HG02763 (cell line): ENCODE measurements at regions not wholly inside any gene's neighbourhood (a gene's known extent, or its start where the extent isn't known, plus 50 kb on each side); places are given as distances from the start of the nearest gene placed in this dataset.

Experiments used
- ATAC-seq: cut with Tn5 transposase; IDR thresholded peaks from one replicate; pipeline ENCODE4 v1.9.1; 2021; ENCODE audit warnings: mild to moderate bottlenecking, moderate library complexity; ENCODE audit not compliant: unreplicated experiment

GRCh38 chr4:37740546-37740945 lies 54.4 kb upstream of the RELL1 start:
- ATAC-seq = no peak

- ATAC-seq = no peak
Observed at GRCh38 chr4:37737466-37737865, 51.3 kb upstream of the RELL1 start.
